DOHH2 (cell line): ENCODE measurements at regions not wholly inside any gene's neighbourhood (a gene's known extent, or its start where the extent isn't known, plus 50 kb on each side); places are given as distances from the start of the nearest gene placed in this dataset.

ENCODE experiments used
- H3F3A ChIP-seq: fragments of 200-600 bp; sonication (generic), shearing (Covaris generic); 2 replicates; pipeline ENCODE4 v1.6.0; 2016; ENCODE audit warnings: antibody characterized with exemption, mild to moderate bottlenecking; ENCODE audit not compliant: control insufficient read depth, insufficient read depth
- H3K27ac ChIP-seq: fragments of 200-600 bp; sonication (generic); 2 replicates; pipeline ENCODE4 v1.5.1; 2014; ENCODE audit warnings: low read depth, mild to moderate bottlenecking, low read length, moderate library complexity
- H3K27me3 ChIP-seq: fragments of 200-600 bp; sonication (generic); 2 replicates; pipeline ENCODE4 v1.6.1; 2014; ENCODE audit warnings: mild to moderate bottlenecking, low read length, mixed read lengths; ENCODE audit not compliant: control insufficient read depth
- H3K36me3 ChIP-seq: fragments of 200-600 bp; sonication (generic); 2 replicates; pipeline ENCODE4 v1.6.1; 2014; ENCODE audit warnings: mild to moderate bottlenecking, low read length, moderate library complexity, mixed read lengths; ENCODE audit not compliant: control insufficient read depth
- H3K4me1 ChIP-seq: fragments of 200-600 bp; sonication (generic); 2 replicates; pipeline ENCODE4 v1.6.1; 2014; ENCODE audit warnings: mild to moderate bottlenecking, low read length, mixed read lengths; ENCODE audit not compliant: control insufficient read depth
- H3K4me2 ChIP-seq: fragments of 200-600 bp; sonication (generic); 2 replicates; pipeline ENCODE4 v1.6.0; 2014; ENCODE audit warnings: mild to moderate bottlenecking, low read length, moderate library complexity
- H3K4me3 ChIP-seq: fragments of 200-600 bp; sonication (generic); 2 replicates; pipeline ENCODE4 v1.5.1; 2014; ENCODE audit warnings: mild to moderate bottlenecking, low read length, mixed read lengths
- H3K79me2 ChIP-seq: fragments of 200-600 bp; sonication (generic); 2 replicates; pipeline ENCODE4 v1.6.1; 2014; ENCODE audit warnings: mild to moderate bottlenecking, low read length, mixed read lengths; ENCODE audit not compliant: control insufficient read depth
- H3K9me2 ChIP-seq: fragments of 200-600 bp; sonication (generic); replicated peaks from 2 replicates; pipeline ENCODE4 v1.6.1; 2014; ENCODE audit warnings: mild to moderate bottlenecking, low read length, mixed read lengths; ENCODE audit not compliant: control insufficient read depth
- H3K9me3 ChIP-seq: fragments of 200-600 bp; sonication (generic); 2 replicates; pipeline ENCODE4 v1.6.1; 2014; ENCODE audit warnings: antibody characterized with exemption, low read length, mixed read lengths; ENCODE audit not compliant: control insufficient read depth, insufficient read depth
- H4K20me1 ChIP-seq: fragments of 200-600 bp; sonication (generic); 2 replicates; pipeline ENCODE4 v1.6.0; 2014; ENCODE audit warnings: low read depth, mild to moderate bottlenecking, antibody characterized with exemption, low read length, moderate library complexity; ENCODE audit not compliant: control insufficient read depth, insufficient read depth
- EZH2phosphoT487 ChIP-seq: fragments of 200-600 bp; sonication (generic); IDR thresholded peaks from 2 replicates; pipeline ENCODE4 v1.6.1; 2017; ENCODE audit warnings: borderline replicate concordance, mild to moderate bottlenecking, antibody characterized with exemption, low read length, moderate library complexity, mixed read lengths
- TF ChIP-seq, protein P1 (sequence below): fragments of 200-600 bp; sonication (generic); IDR thresholded peaks from one replicate; pipeline ENCODE4 v1.5.1; 2014; ENCODE audit warnings: antibody characterized with exemption, mild to moderate bottlenecking, low read depth, low read length; ENCODE audit not compliant: poor library complexity, severe bottlenecking

- Histone ChIP-seq H3K27me3 (no peaks in the 10 kb centered on the region), H3K36me3 (no peaks in the 10 kb centered on the region), H3K27ac (no peak overlapping the region), H3K4me1 (no peaks in the 10 kb centered on the region), H3K79me2 (no peaks in the 10 kb centered on the region), H3F3A (no peaks in the 10 kb centered on the region), H4K20me1 (no peaks in the 10 kb centered on the region), H3K4me2 (no peak overlapping the region), H3K9me2 (no peaks in the 10 kb centered on the region; the same call in 1 of the 2 replicates), H3K4me3 (no peak overlapping the region), H3K9me3 (no peaks in the 10 kb centered on the region)
- no peak for TF ChIP-seq EZH2phosphoT487
- TF ChIP-seq, protein P1, sequence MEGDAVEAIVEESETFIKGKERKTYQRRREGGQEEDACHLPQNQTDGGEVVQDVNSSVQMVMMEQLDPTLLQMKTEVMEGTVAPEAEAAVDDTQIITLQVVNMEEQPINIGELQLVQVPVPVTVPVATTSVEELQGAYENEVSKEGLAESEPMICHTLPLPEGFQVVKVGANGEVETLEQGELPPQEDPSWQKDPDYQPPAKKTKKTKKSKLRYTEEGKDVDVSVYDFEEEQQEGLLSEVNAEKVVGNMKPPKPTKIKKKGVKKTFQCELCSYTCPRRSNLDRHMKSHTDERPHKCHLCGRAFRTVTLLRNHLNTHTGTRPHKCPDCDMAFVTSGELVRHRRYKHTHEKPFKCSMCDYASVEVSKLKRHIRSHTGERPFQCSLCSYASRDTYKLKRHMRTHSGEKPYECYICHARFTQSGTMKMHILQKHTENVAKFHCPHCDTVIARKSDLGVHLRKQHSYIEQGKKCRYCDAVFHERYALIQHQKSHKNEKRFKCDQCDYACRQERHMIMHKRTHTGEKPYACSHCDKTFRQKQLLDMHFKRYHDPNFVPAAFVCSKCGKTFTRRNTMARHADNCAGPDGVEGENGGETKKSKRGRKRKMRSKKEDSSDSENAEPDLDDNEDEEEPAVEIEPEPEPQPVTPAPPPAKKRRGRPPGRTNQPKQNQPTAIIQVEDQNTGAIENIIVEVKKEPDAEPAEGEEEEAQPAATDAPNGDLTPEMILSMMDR, result no peak
Observed at GRCh38 chr3:160090653-160091052, 102.0 kb downstream of the IL12A start.

- TF ChIP-seq EZH2phosphoT487, result no peak
- TF ChIP-seq, protein P1, result no peak
- Histone ChIP-seq H3K36me3 (no peaks in the 10 kb centered on the region), H3K9me2 (no peaks in the 10 kb centered on the region; the same call in 1 of the 2 replicates), H3K4me2 (no peak overlapping the region), H3F3A (no peaks in the 10 kb centered on the region), H3K79me2 (no peaks in the 10 kb centered on the region), H4K20me1 (no peaks in the 10 kb centered on the region), H3K27ac (no peak overlapping the region), H3K27me3 (no peaks in the 10 kb centered on the region), H3K4me3 (no peak overlapping the region), H3K9me3 (no peaks in the 10 kb centered on the region), H3K4me1 (no peaks in the 10 kb centered on the region)
Observed at GRCh38 chr3:160091441-160091840, 102.8 kb downstream of the IL12A start.

DNA sequence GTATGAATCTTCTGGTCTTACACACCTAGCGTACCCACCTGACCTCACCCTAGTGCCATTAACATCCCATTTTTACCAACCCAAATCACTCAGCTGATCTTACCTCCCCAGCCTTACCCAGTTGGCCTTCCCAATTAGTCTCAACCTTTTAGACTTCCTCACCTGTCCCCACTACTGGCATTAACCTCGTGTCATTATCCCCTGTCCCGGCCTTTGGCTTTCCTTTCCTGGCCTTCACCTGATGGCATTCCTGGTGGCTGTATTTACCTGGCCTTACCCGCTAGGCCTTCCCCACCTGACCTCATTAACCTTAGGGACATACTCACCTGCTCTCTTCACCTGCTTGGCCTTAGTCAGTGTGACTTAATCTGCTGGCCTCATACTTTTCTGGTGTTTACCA lies 104.1 kb downstream of the IL12A start:
- no peak for TF ChIP-seq EZH2phosphoT487
- TF ChIP-seq, protein P1, result no peak
- no peaks in the 10 kb centered on the region for H3K27me3 ChIP-seq
- no peaks in the 10 kb centered on the region for H3F3A ChIP-seq

More for the DNA sequence above, 104.1 kb downstream of the IL12A start:
- no peaks in the 10 kb centered on the region; the same call in 1 of the 2 replicates for H3K9me2 ChIP-seq
- no peaks in the 10 kb centered on the region for H3K4me1 ChIP-seq
- H3K36me3 ChIP-seq, result no peaks in the 10 kb centered on the region
- no peaks in the 10 kb centered on the region for H3K79me2 ChIP-seq
- no peaks in the 10 kb centered on the region for H3K9me3 ChIP-seq
- H3K4me3 ChIP-seq, result no peak overlapping the region
- H4K20me1 ChIP-seq, result no peaks in the 10 kb centered on the region
- H3K27ac ChIP-seq, result no peak overlapping the region
- H3K4me2 ChIP-seq, result no peak overlapping the region
